Stimulated activated CD4-positive, alpha-beta T cell treated with anti-CD3 and anti-CD28 coated beads, Interleukin-12 subunit alpha, Interleukin-12 subunit beta, amount 100 ng/mL, for 4 hours (primary cell): ENCODE measurements at regions not wholly inside any gene's neighbourhood (a gene's known extent, or its start where the extent isn't known, plus 50 kb on each side); places are given as distances from the start of the nearest gene placed in this dataset.

Experiments used
- DNase-seq: peaks from one replicate; pipeline ENCODE4 v3.0.0-alpha.2; 2020

- DNase-seq = no peak
Measured at GRCh38 chr16:66240631-66241395, 125.7 kb upstream of the CDH5 start.

- DNase-seq = no peak
Measured at GRCh38 chr16:66240088-66240487, 126.4 kb upstream of the CDH5 start.

- no peak for DNase-seq
Measured at GRCh38 chr16:66238696-66239095, 127.8 kb upstream of the CDH5 start.

GRCh38 chr16:66236301-66236700 lies 130.2 kb upstream of the CDH5 start:
- DNase-seq = no peak

- DNase-seq = no peak
Measured at GRCh38 chr16:66231452-66232160, 134.9 kb upstream of the CDH5 start.

- DNase-seq = no peak
Measured at GRCh38 chr16:66229651-66230050, 136.8 kb upstream of the CDH5 start.

- no peak for DNase-seq
Measured at GRCh38 chr16:66228792-66229191, 137.7 kb upstream of the CDH5 start.

- no peak for DNase-seq
Measured at GRCh38 chr16:66227766-66228530, 138.5 kb upstream of the CDH5 start.

GRCh38 chr16:66226762-66227161 lies 139.7 kb upstream of the CDH5 start:
- no peak for DNase-seq

- no peak for DNase-seq
Measured at GRCh38 chr16:66225696-66226095, 140.8 kb upstream of the CDH5 start.

- DNase-seq = no peak
Measured at GRCh38 chr16:66224626-66225025, 141.9 kb upstream of the CDH5 start.

- DNase-seq = no peak
Measured at GRCh38 chr16:66224186-66224585, 142.3 kb upstream of the CDH5 start.

- no peak for DNase-seq
Measured at GRCh38 chr16:66223176-66223780, 143.2 kb upstream of the CDH5 start.

GRCh38 chr16:66222756-66223155 lies 143.7 kb upstream of the CDH5 start:
- DNase-seq = no peak

GRCh38 chr16:66220702-66221101 lies 145.8 kb upstream of the CDH5 start:
- no peak for DNase-seq

GRCh38 chr16:66219491-66219890 lies 147.0 kb upstream of the CDH5 start:
- no peak for DNase-seq

GRCh38 chr16:66212428-66212827 lies 154.1 kb upstream of the CDH5 start:
- DNase-seq = no peak

- no peak for DNase-seq
Measured at GRCh38 chr16:66211651-66212050, 154.8 kb upstream of the CDH5 start.

GRCh38 chr16:66207883-66208265 lies 158.6 kb upstream of the CDH5 start:
- no peak for DNase-seq

- no peak for DNase-seq
Measured at GRCh38 chr16:66207139-66207882, 159.2 kb upstream of the CDH5 start.

GRCh38 chr16:66206363-66206762 lies 160.1 kb upstream of the CDH5 start:
- DNase-seq = no peak
